SH-SY5Y (cell line): ENCODE measurements at regions not wholly inside any gene's neighbourhood (a gene's known extent, or its start where the extent isn't known, plus 50 kb on each side); places are given as distances from the start of the nearest gene placed in this dataset.

Experiments used
- GATA2 ChIP-seq: IDR thresholded peaks from 2 replicates; pipeline ENCODE4 v1.6.1; 2011; ENCODE audit warnings: mild to moderate bottlenecking, low read depth, low read length
- GATA3 ChIP-seq: IDR thresholded peaks from 2 replicates; pipeline ENCODE4 v1.6.1; 2011; ENCODE audit warnings: low read depth, mild to moderate bottlenecking, low read length, moderate library complexity

DNA sequence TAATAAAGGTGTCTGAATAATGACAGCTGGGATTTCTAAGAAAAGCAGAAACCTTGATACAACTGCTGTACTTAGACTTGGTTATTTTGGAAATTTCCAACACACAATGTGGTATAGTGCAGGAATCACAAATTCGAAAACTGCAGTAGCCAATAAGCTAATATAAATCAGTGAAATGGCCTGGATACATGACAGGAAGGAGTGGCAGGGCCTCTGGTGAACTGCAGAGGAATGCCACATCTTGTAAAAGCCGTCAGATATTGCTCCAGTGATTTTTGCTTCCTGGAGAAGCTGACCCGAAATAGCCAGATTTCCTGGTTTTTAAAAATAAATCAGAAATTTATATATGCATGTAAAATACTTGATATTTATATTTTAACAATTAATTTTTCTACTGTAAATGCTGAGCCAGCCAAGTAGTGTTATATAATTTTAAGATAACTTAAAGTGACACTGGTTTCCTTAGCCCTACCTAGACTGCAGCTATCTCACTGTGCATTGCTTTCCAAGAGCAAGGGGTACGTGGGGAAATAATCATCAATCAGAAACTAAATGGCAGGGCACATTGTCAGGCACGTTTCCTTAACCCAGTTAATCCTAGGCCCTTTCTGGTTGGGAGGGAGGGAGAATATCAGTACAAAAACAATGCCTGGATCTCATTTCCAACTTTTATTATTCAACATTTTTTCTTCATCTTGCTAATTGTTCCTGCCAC, 182.4 kb downstream of the RASEF start:
- no peak for TF ChIP-seq GATA2
- no peak for TF ChIP-seq GATA3
